Muscle layer of colon (tissue), 2 donors: ENCODE measurements at regions not wholly inside any gene's neighbourhood (a gene's known extent, or its start where the extent isn't known, plus 50 kb on each side); places are given as distances from the start of the nearest gene placed in this dataset.

ENCODE experiments used
- H3K27ac ChIP-seq: one replicate; pipeline ENCODE4 v1.7.0; 2013; ENCODE audit warnings: low read depth, mild to moderate bottlenecking, low read length, moderate library complexity
- H3K27me3 ChIP-seq, 2 donors: one replicate each; pipeline ENCODE4 v1.7.0; 2013; ENCODE audit warnings: low read length in 2 of 2, mild to moderate bottlenecking in 2 of 2; ENCODE audit not compliant: insufficient read depth in 2 of 2, control insufficient read depth in 1 of 2
- H3K36me3 ChIP-seq: one replicate; pipeline ENCODE4 v1.7.0; 2013; ENCODE audit warnings: mild to moderate bottlenecking, low read length; ENCODE audit not compliant: insufficient read depth
- H3K4me1 ChIP-seq: one replicate; pipeline ENCODE4 v1.7.0; 2013; ENCODE audit warnings: mild to moderate bottlenecking, low read length; ENCODE audit not compliant: insufficient read depth
- H3K4me3 ChIP-seq, 2 donors: one replicate each; pipeline ENCODE4 v1.7.0; 2013; ENCODE audit warnings: low read length in 2 of 2, low read depth in 1 of 2, mild to moderate bottlenecking in 1 of 2, moderate library complexity in 1 of 2
- H3K9ac ChIP-seq: one replicate; pipeline ENCODE4 v1.7.0; 2013; ENCODE audit warnings: low read length
- H3K9me3 ChIP-seq: one replicate; pipeline ENCODE4 v1.7.0; 2013; ENCODE audit warnings: mild to moderate bottlenecking, low read length
- donor health status: abdominal sarcoma.
- donor health status: Adenocarcinoma of cecum.

GRCh38 chr18:78629426-78629825, 350.2 kb upstream of the SALL3 start:
- no peak overlapping the region for H3K27ac ChIP-seq
- no peaks in the 10 kb centered on the region for H3K9me3 ChIP-seq
- no peak overlapping the region for H3K4me3 ChIP-seq
- H3K36me3 ChIP-seq = no peaks in the 10 kb centered on the region
- no peaks in the 10 kb centered on the region for H3K4me1 ChIP-seq
- no peak overlapping the region for H3K9ac ChIP-seq
- H3K27me3 ChIP-seq = peaks cover 0 to 5% of the 10 kb centered on the region in 2 donors

GRCh38 chr18:78630356-78630755, 349.3 kb upstream of the SALL3 start:
- no peaks in the 10 kb centered on the region for H3K4me1 ChIP-seq

GRCh38 chr18:78630981-78631510, 348.6 kb upstream of the SALL3 start:
- Histone ChIP-seq H3K9ac (no peak overlapping the region), H3K36me3 (no peaks in the 10 kb centered on the region), H3K9me3 (no peaks in the 10 kb centered on the region)

More at GRCh38 chr18:78630356-78630755, 349.3 kb upstream of the SALL3 start:
- Histone ChIP-seq H3K36me3 (no peaks in the 10 kb centered on the region), H3K27me3 (peaks cover 0 to 5% of the 10 kb centered on the region in 2 donors), H3K4me3 (no peak overlapping the region), H3K9ac (no peak overlapping the region), H3K9me3 (no peaks in the 10 kb centered on the region), H3K27ac (no peak overlapping the region)

GRCh38 chr18:78632111-78632541, 347.5 kb upstream of the SALL3 start:
- no peak overlapping the region for H3K4me3 ChIP-seq
- H3K36me3 ChIP-seq = no peaks in the 10 kb centered on the region
- H3K9me3 ChIP-seq = no peaks in the 10 kb centered on the region
- H3K9ac ChIP-seq = no peak overlapping the region
- H3K4me1 ChIP-seq = no peaks in the 10 kb centered on the region
- no peak overlapping the region for H3K27ac ChIP-seq
- H3K27me3 ChIP-seq = peaks cover 0 to 5% of the 10 kb centered on the region in 2 donors

More at GRCh38 chr18:78630981-78631510, 348.6 kb upstream of the SALL3 start:
- Histone ChIP-seq H3K4me3 (no peak overlapping the region), H3K27me3 (peaks cover 0 to 5% of the 10 kb centered on the region in 2 donors), H3K4me1 (no peaks in the 10 kb centered on the region), H3K27ac (no peak overlapping the region)

- Histone ChIP-seq H3K9ac (no peak overlapping the region), H3K4me3 (no peak overlapping the region), H3K36me3 (no peaks in the 10 kb centered on the region), H3K9me3 (no peaks in the 10 kb centered on the region), H3K4me1 (no peaks in the 10 kb centered on the region), H3K27ac (no peak overlapping the region), H3K27me3 (no peaks in the 10 kb centered on the region)
Observed at GRCh38 chr18:78634061-78634696, 345.4 kb upstream of the SALL3 start.

GRCh38 chr18:78635093-78635800, 344.4 kb upstream of the SALL3 start:
- no peak overlapping the region for H3K4me3 ChIP-seq
- H3K27ac ChIP-seq = no peak overlapping the region
- no peaks in the 10 kb centered on the region for H3K36me3 ChIP-seq
- H3K4me1 ChIP-seq = no peaks in the 10 kb centered on the region
- H3K27me3 ChIP-seq = no peaks in the 10 kb centered on the region
- H3K9me3 ChIP-seq = no peaks in the 10 kb centered on the region
- H3K9ac ChIP-seq = no peak overlapping the region

GRCh38 chr18:78636260-78636659, 343.4 kb upstream of the SALL3 start:
- Histone ChIP-seq H3K4me1 (no peaks in the 10 kb centered on the region), H3K27ac (no peak overlapping the region), H3K27me3 (no peaks in the 10 kb centered on the region), H3K4me3 (no peak overlapping the region), H3K9me3 (no peaks in the 10 kb centered on the region), H3K36me3 (no peaks in the 10 kb centered on the region), H3K9ac (no peak overlapping the region)

- no peak overlapping the region for H3K9ac ChIP-seq
- H3K4me1 ChIP-seq = no peaks in the 10 kb centered on the region
- H3K9me3 ChIP-seq = no peaks in the 10 kb centered on the region
- H3K4me3 ChIP-seq = no peak overlapping the region
- no peaks in the 10 kb centered on the region for H3K27me3 ChIP-seq
- no peaks in the 10 kb centered on the region for H3K36me3 ChIP-seq
- no peak overlapping the region for H3K27ac ChIP-seq
Observed at GRCh38 chr18:78637442-78638402, 341.9 kb upstream of the SALL3 start.

- Histone ChIP-seq H3K9ac (no peak overlapping the region), H3K27ac (no peak overlapping the region), H3K36me3 (no peaks in the 10 kb centered on the region), H3K9me3 (no peaks in the 10 kb centered on the region), H3K4me1 (no peaks in the 10 kb centered on the region), H3K4me3 (no peak overlapping the region), H3K27me3 (no peaks in the 10 kb centered on the region)
Observed at GRCh38 chr18:78639006-78639950, 340.3 kb upstream of the SALL3 start.

GRCh38 chr18:78640246-78640995, 339.2 kb upstream of the SALL3 start:
- no peaks in the 10 kb centered on the region for H3K36me3 ChIP-seq
- H3K4me3 ChIP-seq = no peak overlapping the region
- no peaks in the 10 kb centered on the region for H3K9me3 ChIP-seq
- H3K27ac ChIP-seq = no peak overlapping the region
- no peaks in the 10 kb centered on the region for H3K4me1 ChIP-seq
- no peaks in the 10 kb centered on the region for H3K27me3 ChIP-seq
- H3K9ac ChIP-seq = no peak overlapping the region
